Mesendoderm (in vitro differentiated cells): ENCODE measurements at regions not wholly inside any gene's neighbourhood (a gene's known extent, or its start where the extent isn't known, plus 50 kb on each side); places are given as distances from the start of the nearest gene placed in this dataset.

ENCODE experiments used
- DNase-seq: peaks from one replicate; pipeline ENCODE4 v3.0.0; 2013
- H2AK5ac ChIP-seq: 2 replicates; pipeline ENCODE4 v1.6.1; 2013; ENCODE audit warnings: low read length, inconsistent platforms
- H2BK120ac ChIP-seq: 2 replicates; pipeline ENCODE4 v1.6.1; 2013; ENCODE audit warnings: low read depth, mild to moderate bottlenecking, low read length, moderate library complexity, mixed read lengths
- H2BK15ac ChIP-seq: replicated peaks from 2 replicates; pipeline ENCODE4 v1.6.1; 2013; ENCODE audit warnings: low read depth, mild to moderate bottlenecking, moderate library complexity
- H2BK5ac ChIP-seq: 2 replicates; pipeline ENCODE4 v1.6.1; 2013; ENCODE audit warnings: low read length, inconsistent platforms
- H3K18ac ChIP-seq: 2 replicates; pipeline ENCODE4 v1.6.1; 2013; ENCODE audit warnings: mild to moderate bottlenecking, low read length, mixed read lengths
- H3K23ac ChIP-seq: one replicate; pipeline ENCODE4 v1.6.1; 2013; ENCODE audit warnings: low read length
- H3K27ac ChIP-seq: 2 replicates; pipeline ENCODE4 v1.5.1; 2013; ENCODE audit warnings: low read depth, mild to moderate bottlenecking, inconsistent platforms, low read length, moderate library complexity
- H3K27me3 ChIP-seq: 2 replicates; pipeline ENCODE4 v1.6.1; 2013; ENCODE audit warnings: low read length, control low read depth, mild to moderate bottlenecking, inconsistent platforms; ENCODE audit not compliant: insufficient read depth, poor library complexity
- H3K36me3 ChIP-seq: 2 replicates; pipeline ENCODE4 v1.6.1; 2013; ENCODE audit warnings: low read length, inconsistent platforms; ENCODE audit not compliant: control insufficient read depth, insufficient read depth
- H3K4ac ChIP-seq: one replicate; pipeline ENCODE4 v1.6.1; 2013; ENCODE audit warnings: low read depth, mild to moderate bottlenecking, low read length, moderate library complexity
- H3K4me1 ChIP-seq: 2 replicates; pipeline ENCODE4 v1.6.1; 2013; ENCODE audit warnings: low read depth, low read length, inconsistent platforms; ENCODE audit not compliant: control insufficient read depth
- H3K4me2 ChIP-seq: 2 replicates; pipeline ENCODE4 v1.6.1; 2013; ENCODE audit warnings: low read length
- H3K4me3 ChIP-seq: 2 replicates; pipeline ENCODE4 v1.5.1; 2013; ENCODE audit warnings: mild to moderate bottlenecking, low read length
- H3K56ac ChIP-seq: one replicate; pipeline ENCODE4 v1.6.1; 2013; ENCODE audit warnings: low read length
- H3K79me1 ChIP-seq: 2 replicates; pipeline ENCODE4 v1.6.1; 2013; ENCODE audit warnings: low read length, inconsistent platforms
- H3K79me2 ChIP-seq: 2 replicates; pipeline ENCODE4 v1.6.1; 2013; ENCODE audit warnings: mild to moderate bottlenecking, low read length; ENCODE audit not compliant: control insufficient read depth, insufficient read depth
- H3K9ac ChIP-seq: 2 replicates; pipeline ENCODE4 v1.6.1; 2013; ENCODE audit warnings: low read length, inconsistent platforms
- H4K5ac ChIP-seq: one replicate; pipeline ENCODE4 v1.6.1; 2013; ENCODE audit warnings: low read length
- H4K8ac ChIP-seq: one replicate; pipeline ENCODE4 v1.6.1; 2013; ENCODE audit warnings: low read depth, mild to moderate bottlenecking, control low read depth, low read length, moderate library complexity
- WGBS: extraction: QIAGEN DNeasy Blood & Tissue Kit; methylation state at CpG from one replicate; pipeline ENCODE4 v1.1.7; 2013; ENCODE audit warnings: low lambda C conversion rate, missing lambda C conversion rate; ENCODE audit not compliant: insufficient coverage; ENCODE audit errors: extremely low coverage; 5-methylcytosine and 5-hydroxymethylcytosine counted together

- Histone ChIP-seq H3K4me1 (no peaks in the 10 kb centered on the region), H3K4me3 (no peak overlapping the region), H3K27me3 (no peaks in the 10 kb centered on the region), H3K56ac (no peak overlapping the region), H3K79me1 (no peaks in the 10 kb centered on the region), H2AK5ac (no peak overlapping the region), H3K23ac (no peak overlapping the region), H3K27ac (no peak overlapping the region), H4K8ac (no peak overlapping the region), H3K36me3 (no peaks in the 10 kb centered on the region), H2BK15ac (no peak overlapping the region), H3K4ac (no peak overlapping the region), H2BK5ac (no peak overlapping the region), H4K5ac (no peak overlapping the region), H3K4me2 (no peak overlapping the region), H3K18ac (no peak overlapping the region), H2BK120ac (no peak overlapping the region), H3K9ac (no peak overlapping the region), H3K79me2 (no peaks in the 10 kb centered on the region)
- DNase-seq: no peak
Measured at GRCh38 chr2:67082813-67083212, 314.3 kb upstream of the ETAA1 start.

- no peak overlapping the region for H3K18ac ChIP-seq
- no CpG with 5 or more reads among the region's 2 CpGs for WGBS
- H3K4me1 ChIP-seq: no peaks in the 10 kb centered on the region
- H3K36me3 ChIP-seq: no peaks in the 10 kb centered on the region
- H3K4me3 ChIP-seq: no peak overlapping the region
- no peak overlapping the region for H3K4ac ChIP-seq
- H4K8ac ChIP-seq: no peak overlapping the region
- H3K4me2 ChIP-seq: no peak overlapping the region
- no peak overlapping the region for H2BK15ac ChIP-seq
- H3K79me1 ChIP-seq: no peaks in the 10 kb centered on the region
- H3K56ac ChIP-seq: no peak overlapping the region
- no peak for DNase-seq
- no peak overlapping the region for H4K5ac ChIP-seq
- no peak overlapping the region for H2AK5ac ChIP-seq
- no peak overlapping the region for H3K9ac ChIP-seq
- no peaks in the 10 kb centered on the region for H3K79me2 ChIP-seq
- no peak overlapping the region for H3K27ac ChIP-seq
- H3K23ac ChIP-seq: no peak overlapping the region
- no peak overlapping the region for H2BK120ac ChIP-seq
- no peaks in the 10 kb centered on the region for H3K27me3 ChIP-seq
- H2BK5ac ChIP-seq: no peak overlapping the region
Measured at GRCh38 chr2:67083951-67084350, 313.2 kb upstream of the ETAA1 start.

GRCh38 chr2:67085146-67085545, 312.0 kb upstream of the ETAA1 start:
- H3K27me3 ChIP-seq: no peaks in the 10 kb centered on the region
- no peak for DNase-seq
- no peak overlapping the region for H2AK5ac ChIP-seq

GRCh38 chr2:67091681-67092080, 305.5 kb upstream of the ETAA1 start:
- H3K27ac ChIP-seq: no peak overlapping the region
- H4K5ac ChIP-seq: no peak overlapping the region
- no peak for DNase-seq
- H3K79me2 ChIP-seq: no peaks in the 10 kb centered on the region
- H3K18ac ChIP-seq: no peak overlapping the region
- no peak overlapping the region for H3K4ac ChIP-seq
- H3K36me3 ChIP-seq: no peaks in the 10 kb centered on the region
- no peak overlapping the region for H2BK120ac ChIP-seq
- H3K27me3 ChIP-seq: no peaks in the 10 kb centered on the region
- H2BK15ac ChIP-seq: no peak overlapping the region
- H2AK5ac ChIP-seq: no peak overlapping the region
- no peak overlapping the region for H4K8ac ChIP-seq
- H3K4me1 ChIP-seq: no peaks in the 10 kb centered on the region
- H3K79me1 ChIP-seq: no peaks in the 10 kb centered on the region
- no peak overlapping the region for H2BK5ac ChIP-seq
- H3K56ac ChIP-seq: no peak overlapping the region
- H3K4me2 ChIP-seq: no peak overlapping the region
- no peak overlapping the region for H3K9ac ChIP-seq
- no peak overlapping the region for H3K23ac ChIP-seq
- H3K4me3 ChIP-seq: no peak overlapping the region

More at GRCh38 chr2:67085146-67085545, 312.0 kb upstream of the ETAA1 start:
- Histone ChIP-seq H3K4ac (no peak overlapping the region), H3K36me3 (no peaks in the 10 kb centered on the region), H2BK15ac (no peak overlapping the region), H3K4me1 (no peaks in the 10 kb centered on the region), H4K8ac (no peak overlapping the region), H3K4me2 (no peak overlapping the region), H2BK120ac (no peak overlapping the region), H4K5ac (no peak overlapping the region), H3K4me3 (no peak overlapping the region), H3K79me1 (no peaks in the 10 kb centered on the region), H3K79me2 (no peaks in the 10 kb centered on the region), H3K56ac (no peak overlapping the region), H3K9ac (no peak overlapping the region), H2BK5ac (no peak overlapping the region), H3K18ac (no peak overlapping the region), H3K23ac (no peak overlapping the region), H3K27ac (no peak overlapping the region)
- no CpG with 5 or more reads among the region's 4 CpGs for WGBS

GRCh38 chr2:67095121-67095520, 302.0 kb upstream of the ETAA1 start:
- H3K23ac ChIP-seq: no peak overlapping the region
- no peak overlapping the region for H3K4me2 ChIP-seq
- no peak overlapping the region for H2BK15ac ChIP-seq
- H2AK5ac ChIP-seq: no peak overlapping the region
- no peaks in the 10 kb centered on the region for H3K4me1 ChIP-seq
- no peak overlapping the region for H4K8ac ChIP-seq
- no peak overlapping the region for H4K5ac ChIP-seq
- no peak for DNase-seq
- no peaks in the 10 kb centered on the region for H3K79me1 ChIP-seq
- H3K36me3 ChIP-seq: no peaks in the 10 kb centered on the region
- H3K4ac ChIP-seq: no peak overlapping the region
- no CpG with 5 or more reads among the region's 7 CpGs for WGBS
- no peak overlapping the region for H3K18ac ChIP-seq
- no peak overlapping the region for H2BK120ac ChIP-seq
- no peaks in the 10 kb centered on the region for H3K79me2 ChIP-seq
- no peak overlapping the region for H2BK5ac ChIP-seq
- H3K4me3 ChIP-seq: no peak overlapping the region
- H3K27me3 ChIP-seq: no peaks in the 10 kb centered on the region
- H3K27ac ChIP-seq: no peak overlapping the region
- H3K56ac ChIP-seq: no peak overlapping the region
- no peak overlapping the region for H3K9ac ChIP-seq

GRCh38 chr2:67096886-67097285, 300.2 kb upstream of the ETAA1 start:
- no peak overlapping the region for H3K4me2 ChIP-seq
- H2BK15ac ChIP-seq: no peak overlapping the region
- no peak overlapping the region for H4K5ac ChIP-seq
- no peaks in the 10 kb centered on the region for H3K79me2 ChIP-seq
- H4K8ac ChIP-seq: no peak overlapping the region
- no peaks in the 10 kb centered on the region for H3K27me3 ChIP-seq
- H2AK5ac ChIP-seq: no peak overlapping the region
- no peak overlapping the region for H3K27ac ChIP-seq
- no peak overlapping the region for H3K23ac ChIP-seq
- H3K18ac ChIP-seq: no peak overlapping the region
- H2BK5ac ChIP-seq: no peak overlapping the region
- H2BK120ac ChIP-seq: no peak overlapping the region
- H3K79me1 ChIP-seq: no peaks in the 10 kb centered on the region
- DNase-seq: no peak
- no peaks in the 10 kb centered on the region for H3K36me3 ChIP-seq
- no peak overlapping the region for H3K4ac ChIP-seq
- no peak overlapping the region for H3K9ac ChIP-seq
- no peaks in the 10 kb centered on the region for H3K4me1 ChIP-seq
- no peak overlapping the region for H3K56ac ChIP-seq
- H3K4me3 ChIP-seq: no peak overlapping the region
